Testis (tissue), 2 donors: ENCODE measurements at regions not wholly inside any gene's neighbourhood (a gene's known extent, or its start where the extent isn't known, plus 50 kb on each side); places are given as distances from the start of the nearest gene placed in this dataset.

Experiments
- DNase-seq: peaks from one replicate; pipeline ENCODE4 v3.0.0-alpha.2; 2019
- H3K27ac ChIP-seq, 2 donors: fragments of 200-600 bp; sonication (generic); one replicate each; pipeline ENCODE4 v1.5.1; 2019
- H3K27me3 ChIP-seq: fragments of 200-600 bp; sonication (generic); one replicate; pipeline ENCODE4 v1.5.1; 2019
- H3K36me3 ChIP-seq: fragments of 200-600 bp; sonication (generic); one replicate; pipeline ENCODE4 v1.5.1; 2017; ENCODE audit warnings: low read depth; ENCODE audit errors: missing control alignments
- H3K4me1 ChIP-seq: fragments of 200-600 bp; sonication (generic); one replicate; pipeline ENCODE4 v1.5.1; 2019
- H3K4me3 ChIP-seq, 2 donors: fragments of 200-600 bp; sonication (generic); one replicate each; pipeline ENCODE4 v1.5.1; 2017 to 2019
- H3K9me3 ChIP-seq: fragments of 200-600 bp; sonication (generic); one replicate; pipeline ENCODE4 v1.5.1; 2017
- CTCF ChIP-seq, 3 experiments: fragments of 450-650 bp in 2 of 3; fragments of 200-600 bp in 1 of 3; sonication (generic) in 1 of 3; IDR thresholded peaks; one replicate each; pipeline ENCODE4 v1.5.1; 2016 to 2019; ENCODE audit warnings: antibody characterized with exemption in 3 of 3, mild to moderate bottlenecking in 2 of 3, moderate library complexity in 1 of 3
- POLR2A ChIP-seq: fragments of 450-650 bp; IDR thresholded peaks from one replicate; pipeline ENCODE4 v1.6.1; 2017; ENCODE audit warnings: antibody characterized with exemption, mild to moderate bottlenecking, moderate library complexity
- WGBS, 2 donors: methylation state at CpG; one replicate each; pipeline ENCODE4 v1.1.5; 2018; 5-methylcytosine and 5-hydroxymethylcytosine counted together
- intact Hi-C: fragments of 100-400 bp; cut with DNase I; formaldehyde crosslinking; loops from one replicate; pipeline ENCODE4 v1.15.1; 2023; ENCODE audit warnings: low total_unique reads

GRCh38 chr1:117270679-117271078 lies 60.0 kb upstream of the VTCN1 start:
- Histone ChIP-seq H3K4me3 (no peak overlapping the region), H3K27me3 (no peaks in the 10 kb centered on the region), H3K9me3 (no peaks in the 10 kb centered on the region), H3K27ac (no peak overlapping the region), H3K36me3 (no peaks in the 10 kb centered on the region), H3K4me1 (no peaks in the 10 kb centered on the region)
- no peak for DNase-seq
- intact Hi-C loops = no loop called here
- TF ChIP-seq CTCF (IDR thresholded peaks at IDR 0.05) = no peak
- no peak for TF ChIP-seq POLR2A

DNA sequence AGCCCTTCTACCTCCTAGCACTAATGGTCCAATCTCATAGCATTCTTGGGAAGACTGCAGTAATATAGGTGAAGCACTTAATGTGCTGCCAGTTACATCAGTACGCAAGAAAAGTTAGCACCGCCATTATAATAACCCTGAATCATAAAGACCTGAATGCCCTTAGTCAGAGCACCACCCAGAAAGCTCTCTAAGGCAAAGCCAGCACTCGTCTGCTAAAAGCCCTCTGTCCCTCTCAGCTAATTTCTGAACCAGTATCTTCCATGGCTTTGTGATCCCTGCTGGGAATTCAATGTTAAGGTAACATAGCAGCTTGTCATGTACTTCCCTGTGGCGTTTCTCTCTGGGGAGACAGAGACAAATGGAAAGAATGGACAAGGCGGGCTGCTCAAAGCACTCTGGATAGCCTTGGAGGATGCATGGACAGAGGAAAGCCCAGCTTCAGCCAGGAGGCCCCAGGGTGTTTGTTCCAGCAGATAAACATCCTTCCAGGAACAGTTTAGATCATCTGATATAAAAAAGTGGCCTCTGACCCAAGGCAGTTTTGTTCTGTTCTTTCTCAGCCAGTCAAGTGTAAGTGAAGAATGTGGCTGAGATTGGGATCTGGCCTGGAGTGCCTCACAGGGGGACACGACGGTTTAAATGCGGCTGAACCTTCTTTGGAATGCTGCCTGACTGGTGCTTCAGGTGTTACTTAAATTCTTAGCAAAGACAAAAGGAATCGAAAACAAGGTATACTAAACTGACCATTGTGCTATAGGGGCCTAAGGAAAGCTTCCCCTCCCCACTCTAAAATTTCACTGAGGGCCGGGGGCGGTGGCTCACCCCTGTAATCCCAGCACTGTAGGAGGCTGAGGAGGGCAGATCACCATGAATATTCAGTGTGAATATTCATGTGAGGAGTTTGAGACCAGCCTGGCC lies 58.1 kb upstream of the VTCN1 start:
- H3K27ac ChIP-seq = no peak overlapping the region
- intact Hi-C loops = no loop called here

DNA sequence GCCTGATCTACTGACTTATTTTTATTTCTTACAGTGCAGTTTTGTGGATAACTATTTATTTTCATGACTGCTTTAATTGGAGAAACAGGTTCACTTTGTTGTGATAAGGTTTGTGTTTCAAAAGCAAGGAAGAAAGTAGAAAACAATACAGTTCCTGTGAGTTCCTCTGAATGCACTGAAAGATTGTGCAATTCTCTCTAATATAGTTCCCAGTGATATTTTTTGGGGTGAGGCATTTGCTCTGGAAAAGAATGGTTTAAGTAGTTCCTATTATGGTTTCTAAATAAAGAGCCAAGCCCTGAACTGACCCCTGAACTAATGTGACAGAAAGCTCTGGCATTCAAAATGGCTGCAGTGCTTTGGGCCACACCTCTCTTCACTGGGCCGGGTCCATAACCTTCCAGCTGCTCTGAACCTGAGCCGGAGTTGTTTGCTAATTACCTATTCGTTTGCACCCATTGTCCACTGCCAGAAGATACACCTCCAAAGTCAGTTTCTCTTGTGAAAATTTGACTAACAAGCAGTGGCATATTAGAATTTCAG lies 56.6 kb upstream of the VTCN1 start:
- H3K27ac ChIP-seq = no peak overlapping the region
- TF ChIP-seq POLR2A (no peak), CTCF (IDR thresholded peaks at IDR 0.05) (no peak)
- no peak for DNase-seq
- H3K36me3 ChIP-seq = no peaks in the 10 kb centered on the region
- intact Hi-C loops = no loop called here
- H3K27me3 ChIP-seq = no peaks in the 10 kb centered on the region
- H3K4me1 ChIP-seq = no peaks in the 10 kb centered on the region
- no peaks in the 10 kb centered on the region for H3K9me3 ChIP-seq
- 71 to 73% methylated on average over 3 of the region's 3 CpGs for WGBS, 2 donors
- no peak overlapping the region for H3K4me3 ChIP-seq

More for the DNA sequence above, 58.1 kb upstream of the VTCN1 start:
- Histone ChIP-seq H3K4me1 (no peaks in the 10 kb centered on the region), H3K27me3 (no peaks in the 10 kb centered on the region), H3K36me3 (no peaks in the 10 kb centered on the region), H3K4me3 (no peak overlapping the region), H3K9me3 (no peaks in the 10 kb centered on the region)
- TF ChIP-seq CTCF (IDR thresholded peaks at IDR 0.05) = no peak
- no peak for TF ChIP-seq POLR2A
- WGBS, 2 donors = 85% methylated on average over 11 of the region's 11 CpGs
- no peak for DNase-seq

GRCh38 chr1:117262976-117263375 lies 52.2 kb upstream of the VTCN1 start:
- DNase-seq = no peak
- intact Hi-C loops = no loop called here
- H3K27ac ChIP-seq = no peak overlapping the region
- no peaks in the 10 kb centered on the region for H3K36me3 ChIP-seq
- no peak overlapping the region for H3K4me3 ChIP-seq
- WGBS, 2 donors = 76 to 77% methylated on average over 5 of the region's 5 CpGs
- no peaks in the 10 kb centered on the region for H3K9me3 ChIP-seq
- H3K4me1 ChIP-seq = no peaks in the 10 kb centered on the region
- TF ChIP-seq POLR2A (no peak), CTCF (IDR thresholded peaks at IDR 0.05) (no peak)
- H3K27me3 ChIP-seq = no peaks in the 10 kb centered on the region

DNA sequence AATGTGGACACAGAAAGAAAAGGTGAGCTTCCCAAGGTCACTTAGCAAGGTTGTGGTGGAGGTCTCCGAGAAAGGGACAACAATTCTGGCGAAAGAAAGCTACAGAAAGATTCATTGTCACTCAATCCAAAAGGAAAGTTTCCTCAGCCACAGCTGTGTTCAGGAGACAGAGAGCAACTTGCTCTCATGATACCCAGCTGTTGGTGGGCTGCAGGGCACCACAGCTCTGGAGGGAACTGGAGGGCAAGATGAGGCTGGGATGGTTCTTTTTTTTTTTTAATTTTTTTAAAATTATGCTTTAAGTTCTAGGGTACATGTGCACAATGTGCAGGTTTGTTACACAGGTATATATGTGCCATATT lies 50.7 kb upstream of the VTCN1 start:
- Histone ChIP-seq H3K36me3 (no peaks in the 10 kb centered on the region), H3K27me3 (no peaks in the 10 kb centered on the region), H3K4me1 (no peaks in the 10 kb centered on the region), H3K4me3 (no peak overlapping the region), H3K9me3 (no peaks in the 10 kb centered on the region), H3K27ac (no peak overlapping the region)
- DNase-seq = no peak
- TF ChIP-seq CTCF (IDR thresholded peaks at IDR 0.05) (no peak), POLR2A (no peak)
- WGBS, 2 donors = 86 to 89% methylated on average over 2 of the region's 2 CpGs
- intact Hi-C loops = no loop called here
